ENCODE measurements at regions not wholly inside any gene's neighbourhood (a gene's known extent, or its start where the extent isn't known, plus 50 kb on each side); places are given as distances from the start of the nearest gene placed in this dataset.
"Not testable (repeated sequence)": the region's sequence is repeated elsewhere in the genome, so short reads cannot be mapped to it uniquely, and the experiment has no call there.

GRCh38 chr3:13245615-13245978, 172.4 kb upstream of the IQSEC1 start:
- no peak for DNase-seq

GRCh38 chr3:13243586-13243985, 170.4 kb upstream of the IQSEC1 start:
- no peak for DNase-seq

- no peak for DNase-seq
These were observed 169.1 kb upstream of the IQSEC1 start for GRCh38 chr3:13242364-13242737.

- no peak for DNase-seq
These were observed 168.6 kb upstream of the IQSEC1 start for GRCh38 chr3:13241621-13242363.

GRCh38 chr3:13240928-13241618, 167.8 kb upstream of the IQSEC1 start:
- no peak for DNase-seq

- no peak for DNase-seq
These were observed 166.2 kb upstream of the IQSEC1 start for GRCh38 chr3:13239467-13239760.

- DNase-seq, result no peak
These were observed 165.6 kb upstream of the IQSEC1 start for GRCh38 chr3:13238687-13239466.

- no peak for DNase-seq
These were observed 164.7 kb upstream of the IQSEC1 start for GRCh38 chr3:13237776-13238490.

GRCh38 chr3:13236557-13237173, 163.4 kb upstream of the IQSEC1 start:
- no peak for DNase-seq

- no peak for DNase-seq
These were observed 162.7 kb upstream of the IQSEC1 start for GRCh38 chr3:13235897-13236296.

GRCh38 chr3:13235079-13235478, 161.8 kb upstream of the IQSEC1 start:
- no peak for DNase-seq

GRCh38 chr3:13234666-13235065, 161.4 kb upstream of the IQSEC1 start:
- DNase-seq, result no peak

- no peak for DNase-seq
These were observed 160.6 kb upstream of the IQSEC1 start for GRCh38 chr3:13233487-13234485.

- no peak for DNase-seq
These were observed 158.8 kb upstream of the IQSEC1 start for GRCh38 chr3:13231781-13232666.

- DNase-seq, result no peak
These were observed 156.2 kb upstream of the IQSEC1 start for GRCh38 chr3:13229273-13229949.

GRCh38 chr3:13228584-13228983, 155.4 kb upstream of the IQSEC1 start:
- DNase-seq, result no peak

GRCh38 chr3:13228169-13228568, 154.9 kb upstream of the IQSEC1 start:
- not testable (repeated sequence) for DNase-seq

- no peak for DNase-seq
These were observed 154.3 kb upstream of the IQSEC1 start for GRCh38 chr3:13227315-13228165.

- DNase-seq, result no peak
These were observed 151.7 kb upstream of the IQSEC1 start for GRCh38 chr3:13224967-13225366.

Data from activated CD8-positive, alpha-beta memory T cell treated with anti-CD3 and anti-CD28 coated beads, Interleukin-2, amount 50 U/mL, for 48 hours (primary cell).